Stimulated activated naive B cell treated with anti-CD40 and anti-IgM and Interleukin-4, amounts not matched to agents 10 μg/mL and 1 μg/mL and 100 μg/mL, for 72 hours (primary cell): ENCODE measurements at regions not wholly inside any gene's neighbourhood (a gene's known extent, or its start where the extent isn't known, plus 50 kb on each side); places are given as distances from the start of the nearest gene placed in this dataset.
"Not testable (repeated sequence)": the region's sequence is repeated elsewhere in the genome, so short reads cannot be mapped to it uniquely, and the experiment has no call there.

Source experiments
- ATAC-seq, 2 donors: fragments of 150-1000 bp; cut with Tn5 transposase; replicated peaks; 2 replicates each; pipeline ENCODE4 v1.10.0; 2021; ENCODE audit warnings: moderate library complexity in 1 of 2
- DNase-seq: peaks from one replicate; pipeline ENCODE4 v3.0.0; 2021
- H3K27ac Mint-ChIP-seq: one replicate; pipeline ENCODE4 v1.8.0; 2022; ENCODE audit warnings: mild to moderate bottlenecking, mixed read lengths
- H3K27me3 Mint-ChIP-seq, 2 donors: one replicate each; pipeline ENCODE4 v1.8.0; 2022; ENCODE audit warnings: mixed read lengths in 2 of 2
- H3K36me3 Mint-ChIP-seq, 2 donors: one replicate each; pipeline ENCODE4 v1.8.0; 2022; ENCODE audit warnings: mixed read lengths in 2 of 2, mild to moderate bottlenecking in 1 of 2
- H3K4me1 Mint-ChIP-seq, 2 donors: one replicate each; pipeline ENCODE4 v1.8.0; 2022; ENCODE audit warnings: mixed read lengths in 2 of 2, mild to moderate bottlenecking in 1 of 2
- H3K4me3 Mint-ChIP-seq, 2 donors: one replicate each; pipeline ENCODE4 v1.8.0; 2022; ENCODE audit warnings: mild to moderate bottlenecking in 2 of 2, mixed read lengths in 2 of 2, moderate library complexity in 1 of 2
- H3K9me3 Mint-ChIP-seq, 2 donors: one replicate each; pipeline ENCODE4 v1.8.0; 2022; ENCODE audit warnings: mixed read lengths in 2 of 2, mild to moderate bottlenecking in 1 of 2

GRCh38 chr1:242634732-242635131 lies 110.2 kb upstream of the PLD5 start:
- Mint-ChIP-seq H3K27ac (no peak overlapping the region), H3K9me3 (no peaks in the 10 kb centered on the region), H3K27me3 (peaks cover 5 to 8% of the 10 kb centered on the region in 2 donors), H3K36me3 (no peaks in the 10 kb centered on the region), H3K4me1 (no peaks in the 10 kb centered on the region), H3K4me3 (no peak overlapping the region)
- DNase-seq (no peak), ATAC-seq (no peak)

- no peaks in the 10 kb centered on the region for H3K4me1 Mint-ChIP-seq
- ATAC-seq (no peak), DNase-seq (no peak)
- no peak overlapping the region for H3K4me3 Mint-ChIP-seq
- H3K9me3 Mint-ChIP-seq: no peaks in the 10 kb centered on the region
- peaks cover 5 to 8% of the 10 kb centered on the region in 2 donors for H3K27me3 Mint-ChIP-seq
- H3K36me3 Mint-ChIP-seq: no peaks in the 10 kb centered on the region
- H3K27ac Mint-ChIP-seq: no peak overlapping the region
These were observed 104.9 kb upstream of the PLD5 start for GRCh38 chr1:242629396-242629795.

- H3K9me3 Mint-ChIP-seq: peaks cover 3% of the 10 kb centered on the region in 2 donors
These were observed 99.3 kb upstream of the PLD5 start for GRCh38 chr1:242623756-242624155.

GRCh38 chr1:242623119-242623518 lies 98.6 kb upstream of the PLD5 start:
- Mint-ChIP-seq H3K27ac (no peak overlapping the region), H3K9me3 (peaks cover 5% of the 10 kb centered on the region in 2 donors), H3K4me3 (no peak overlapping the region), H3K36me3 (no peaks in the 10 kb centered on the region), H3K27me3 (peaks cover 0 to 5% of the 10 kb centered on the region in 2 donors), H3K4me1 (peaks cover 0 to 5% of the 10 kb centered on the region in 2 donors)
- DNase-seq (no peak), ATAC-seq (no peak)

More at GRCh38 chr1:242623756-242624155, 99.3 kb upstream of the PLD5 start:
- H3K4me3 Mint-ChIP-seq: no peak overlapping the region
- no peaks in the 10 kb centered on the region for H3K36me3 Mint-ChIP-seq
- H3K27ac Mint-ChIP-seq: no peak overlapping the region
- ATAC-seq (no peak), DNase-seq (no peak)
- H3K4me1 Mint-ChIP-seq: peaks cover 0 to 5% of the 10 kb centered on the region in 2 donors
- H3K27me3 Mint-ChIP-seq: peaks cover 0 to 5% of the 10 kb centered on the region in 2 donors

GRCh38 chr1:242613266-242613815 lies 88.8 kb upstream of the PLD5 start:
- no peaks in the 10 kb centered on the region for H3K4me1 Mint-ChIP-seq
- H3K27ac Mint-ChIP-seq: no peak overlapping the region
- H3K36me3 Mint-ChIP-seq: peaks cover 2 to 3% of the 10 kb centered on the region in 2 donors
- peaks cover 6 to 11% of the 10 kb centered on the region in 2 donors for H3K9me3 Mint-ChIP-seq
- DNase-seq: no peak
- peaks cover 7 to 20% of the 10 kb centered on the region in 2 donors for H3K27me3 Mint-ChIP-seq
- ATAC-seq: no peak
- no peak overlapping the region for H3K4me3 Mint-ChIP-seq

- Mint-ChIP-seq H3K4me3 (no peak overlapping the region), H3K36me3 (peaks cover 0 to 2% of the 10 kb centered on the region in 2 donors), H3K4me1 (no peaks in the 10 kb centered on the region), H3K9me3 (peaks cover 0 to 2% of the 10 kb centered on the region in 2 donors), H3K27me3 (peaks cover 7 to 20% of the 10 kb centered on the region in 2 donors), H3K27ac (no peak overlapping the region)
- no peak for ATAC-seq
- DNase-seq: no peak
These were observed 85.7 kb upstream of the PLD5 start for GRCh38 chr1:242610209-242610608.

- H3K27me3 Mint-ChIP-seq: peaks cover 11 to 16% of the 10 kb centered on the region in 2 donors
- ATAC-seq: no peak
- H3K27ac Mint-ChIP-seq: no peak overlapping the region
- no peaks in the 10 kb centered on the region for H3K9me3 Mint-ChIP-seq
- DNase-seq: no peak
- no peaks in the 10 kb centered on the region for H3K4me1 Mint-ChIP-seq
- H3K36me3 Mint-ChIP-seq: no peaks in the 10 kb centered on the region
- H3K4me3 Mint-ChIP-seq: no peak overlapping the region
These were observed 81.0 kb upstream of the PLD5 start for GRCh38 chr1:242605521-242605920.

GRCh38 chr1:242602001-242602400 lies 77.5 kb upstream of the PLD5 start:
- H3K36me3 Mint-ChIP-seq: peaks cover 0 to 4% of the 10 kb centered on the region in 2 donors
- H3K4me1 Mint-ChIP-seq: no peaks in the 10 kb centered on the region
- ATAC-seq: no peak

GRCh38 chr1:242593756-242594155 lies 69.3 kb upstream of the PLD5 start:
- not testable (repeated sequence) for ATAC-seq, H3K36me3 Mint-ChIP-seq, H3K4me1 Mint-ChIP-seq, H3K27ac Mint-ChIP-seq, H3K4me3 Mint-ChIP-seq, H3K27me3 Mint-ChIP-seq, DNase-seq
- H3K9me3 Mint-ChIP-seq: peaks cover 13 to 26% of the 10 kb centered on the region in 2 donors

More at GRCh38 chr1:242602001-242602400, 77.5 kb upstream of the PLD5 start:
- Mint-ChIP-seq H3K9me3 (peaks cover 5 to 9% of the 10 kb centered on the region in 2 donors), H3K4me3 (no peak overlapping the region), H3K27me3 (peaks cover 11 to 16% of the 10 kb centered on the region in 2 donors), H3K27ac (no peak overlapping the region)
- no peak for DNase-seq

- Mint-ChIP-seq H3K4me3 (no peak overlapping the region), H3K36me3 (no peaks in the 10 kb centered on the region), H3K27ac (no peak overlapping the region), H3K27me3 (peaks cover 6 to 7% of the 10 kb centered on the region in 2 donors), H3K9me3 (peaks cover 10 to 13% of the 10 kb centered on the region in 2 donors), H3K4me1 (no peaks in the 10 kb centered on the region)
- no peak for DNase-seq
- ATAC-seq: no peak
These were observed 61.8 kb upstream of the PLD5 start for GRCh38 chr1:242586360-242586680.

GRCh38 chr1:242585616-242586359 lies 61.3 kb upstream of the PLD5 start:
- ATAC-seq: no peak
- no peak for DNase-seq
- peaks cover 7 to 10% of the 10 kb centered on the region in 2 donors for H3K27me3 Mint-ChIP-seq
- H3K27ac Mint-ChIP-seq: no peak overlapping the region
- H3K9me3 Mint-ChIP-seq: peaks cover 9% of the 10 kb centered on the region in 2 donors
- no peaks in the 10 kb centered on the region for H3K36me3 Mint-ChIP-seq
- no peak overlapping the region for H3K4me3 Mint-ChIP-seq
- H3K4me1 Mint-ChIP-seq: no peaks in the 10 kb centered on the region

GRCh38 chr1:242582669-242583068 lies 58.2 kb upstream of the PLD5 start:
- DNase-seq (no peak), ATAC-seq (no peak)
- peaks cover 0 to 10% of the 10 kb centered on the region in 2 donors for H3K27me3 Mint-ChIP-seq
- no peak overlapping the region for H3K27ac Mint-ChIP-seq
- no peaks in the 10 kb centered on the region for H3K4me1 Mint-ChIP-seq
- H3K4me3 Mint-ChIP-seq: no peak overlapping the region
- H3K36me3 Mint-ChIP-seq: no peaks in the 10 kb centered on the region
- H3K9me3 Mint-ChIP-seq: peaks cover 5 to 9% of the 10 kb centered on the region in 2 donors

GRCh38 chr1:242579528-242580235 lies 55.2 kb upstream of the PLD5 start:
- Mint-ChIP-seq H3K36me3 (no peaks in the 10 kb centered on the region), H3K27ac (no peak overlapping the region), H3K4me1 (no peaks in the 10 kb centered on the region), H3K27me3 (peaks cover 0 to 5% of the 10 kb centered on the region in 2 donors), H3K9me3 (peaks cover 1 to 7% of the 10 kb centered on the region in 2 donors), H3K4me3 (no peak overlapping the region)
- ATAC-seq (no peak), DNase-seq (no peak)
